ENCODE measurements at regions not wholly inside any gene's neighbourhood (a gene's known extent, or its start where the extent isn't known, plus 50 kb on each side); places are given as distances from the start of the nearest gene placed in this dataset.

GRCh38 chr6:163789199-163789810 is 374.8 kb downstream of the QKI start:
- TF ChIP-seq ZFP3 (CRISPR knock-in tag; IDR thresholded peaks at IDR 0.05) (no peak), SNAI2 (CRISPR knock-in tag; IDR thresholded peaks at IDR 0.05) (no peak)

Measured in SK-N-SH treated with all-trans-retinoic acid at 6 μM for 48 hours (cell line).